Uterus (tissue), 3 donors: ENCODE measurements at regions not wholly inside any gene's neighbourhood (a gene's known extent, or its start where the extent isn't known, plus 50 kb on each side); places are given as distances from the start of the nearest gene placed in this dataset.

Experiments used
- DNase-seq, 2 donors: peaks; one replicate each; pipeline ENCODE4 v3.0.0-alpha.2; 2019 to 2020
- H3K27ac ChIP-seq, 2 donors: fragments of 200-600 bp; sonication (generic); 1 replicate in 1 of 2; 2 replicates in 1 of 2; pipeline ENCODE4 v1.5.1; 2016 to 2018
- H3K27me3 ChIP-seq, 2 donors: fragments of 200-600 bp; sonication (generic); one replicate each; pipeline ENCODE4 v1.5.1; 2018 to 2019; ENCODE audit warnings: control low read depth in 1 of 2
- H3K36me3 ChIP-seq, 2 donors: fragments of 200-600 bp; sonication (generic); one replicate each; pipeline ENCODE4 v1.5.1; 2019; ENCODE audit warnings: control low read depth in 1 of 2
- H3K4me1 ChIP-seq, 2 donors: fragments of 200-600 bp; sonication (generic); one replicate each; pipeline ENCODE4 v1.5.1; 2018 to 2019; ENCODE audit warnings: control low read depth in 1 of 2
- H3K4me3 ChIP-seq, 2 donors: fragments of 200-600 bp; sonication (generic); 1 replicate in 1 of 2; 2 replicates in 1 of 2; pipeline ENCODE4 v1.5.1; 2018 to 2019; ENCODE audit warnings: mild to moderate bottlenecking in 1 of 2
- H3K9me3 ChIP-seq, 2 donors: fragments of 200-600 bp; sonication (generic); one replicate each; pipeline ENCODE4 v1.5.1; 2019; ENCODE audit warnings: control low read depth in 1 of 2
- POLR2A ChIP-seq, 2 donors: fragments of 450-650 bp; IDR thresholded peaks; one replicate each; pipeline ENCODE4 v1.6.1; 2016; ENCODE audit warnings: antibody characterized with exemption in 2 of 2, mild to moderate bottlenecking in 1 of 2, moderate library complexity in 1 of 2
- intact Hi-C: fragments of 100-400 bp; cut with DNase I; formaldehyde crosslinking; loops from one replicate; pipeline ENCODE4 v1.15.1; 2023; ENCODE audit warnings: low total_unique reads
- TF ChIP-seq, protein P1 (sequence below), 4 experiments: fragments of 200-600 bp in 2 of 4; fragments of 450-650 bp in 2 of 4; sonication (generic) in 2 of 4; IDR thresholded peaks; one replicate each; pipeline ENCODE4 v1.5.1; 2016 to 2019; ENCODE audit warnings: antibody characterized with exemption in 4 of 4, mild to moderate bottlenecking in 2 of 4, moderate library complexity in 1 of 4
- donor health status: DM: yes; HTN: yes; CAD: no.

DNA sequence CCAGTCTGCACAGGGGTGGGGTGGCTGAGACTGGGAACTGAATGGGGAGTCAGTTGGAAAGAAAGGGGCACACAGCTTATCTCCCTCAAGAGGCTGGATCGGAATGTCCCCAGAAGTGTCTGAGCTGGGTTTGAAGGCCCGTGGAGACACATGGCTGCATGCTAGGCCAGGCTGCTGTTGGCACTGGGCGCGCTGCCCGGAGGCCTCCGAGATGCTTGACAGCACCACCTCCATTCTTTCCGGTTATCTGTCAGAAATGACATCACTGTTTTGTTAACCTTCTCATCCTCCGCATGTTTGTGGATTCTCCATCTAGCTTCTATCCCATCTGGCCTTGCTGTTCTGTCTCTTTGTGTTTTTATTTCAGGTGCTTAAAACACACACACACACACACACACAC is 85.5 kb downstream of the APIP start:
- H3K4me1 ChIP-seq, result no peaks in the 10 kb centered on the region
- H3K36me3 ChIP-seq, result no peaks in the 10 kb centered on the region
- TF ChIP-seq POLR2A (IDR thresholded peaks at IDR 0.05), result no peak
- TF ChIP-seq, protein P1, sequence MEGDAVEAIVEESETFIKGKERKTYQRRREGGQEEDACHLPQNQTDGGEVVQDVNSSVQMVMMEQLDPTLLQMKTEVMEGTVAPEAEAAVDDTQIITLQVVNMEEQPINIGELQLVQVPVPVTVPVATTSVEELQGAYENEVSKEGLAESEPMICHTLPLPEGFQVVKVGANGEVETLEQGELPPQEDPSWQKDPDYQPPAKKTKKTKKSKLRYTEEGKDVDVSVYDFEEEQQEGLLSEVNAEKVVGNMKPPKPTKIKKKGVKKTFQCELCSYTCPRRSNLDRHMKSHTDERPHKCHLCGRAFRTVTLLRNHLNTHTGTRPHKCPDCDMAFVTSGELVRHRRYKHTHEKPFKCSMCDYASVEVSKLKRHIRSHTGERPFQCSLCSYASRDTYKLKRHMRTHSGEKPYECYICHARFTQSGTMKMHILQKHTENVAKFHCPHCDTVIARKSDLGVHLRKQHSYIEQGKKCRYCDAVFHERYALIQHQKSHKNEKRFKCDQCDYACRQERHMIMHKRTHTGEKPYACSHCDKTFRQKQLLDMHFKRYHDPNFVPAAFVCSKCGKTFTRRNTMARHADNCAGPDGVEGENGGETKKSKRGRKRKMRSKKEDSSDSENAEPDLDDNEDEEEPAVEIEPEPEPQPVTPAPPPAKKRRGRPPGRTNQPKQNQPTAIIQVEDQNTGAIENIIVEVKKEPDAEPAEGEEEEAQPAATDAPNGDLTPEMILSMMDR (IDR thresholded peaks at IDR 0.05), result no peak
- no peak for DNase-seq
- no peak overlapping the region for H3K27ac ChIP-seq
- intact Hi-C loops, result no loop called here
- no peak overlapping the region for H3K4me3 ChIP-seq
- H3K27me3 ChIP-seq, result no peaks in the 10 kb centered on the region
- no peaks in the 10 kb centered on the region for H3K9me3 ChIP-seq

DNA sequence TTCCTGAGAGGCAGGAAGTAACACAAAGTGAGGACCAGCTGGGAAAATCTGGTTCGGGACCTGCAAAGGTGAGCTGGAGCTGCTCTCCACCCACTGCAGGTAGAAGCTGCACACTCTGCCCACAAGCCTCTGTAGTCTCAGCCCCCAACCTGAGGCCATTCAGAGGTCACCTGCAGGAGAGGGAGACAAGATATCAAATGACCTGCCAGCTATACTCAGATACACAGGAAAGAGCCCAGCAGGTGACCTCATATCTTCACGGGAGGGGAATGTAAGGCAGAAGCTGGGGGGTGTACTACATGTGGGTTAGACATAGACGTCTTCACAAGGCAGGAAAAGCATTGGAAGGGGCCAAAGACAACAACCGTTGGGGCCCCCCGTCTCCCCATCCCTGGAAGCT is 86.1 kb downstream of the APIP start:
- H3K4me3 ChIP-seq, result no peak overlapping the region
- TF ChIP-seq, protein P1 (IDR thresholded peaks at IDR 0.05), result no peak
- TF ChIP-seq POLR2A (IDR thresholded peaks at IDR 0.05), result no peak
- intact Hi-C loops, result no loop called here
- H3K27me3 ChIP-seq, result no peaks in the 10 kb centered on the region
- no peaks in the 10 kb centered on the region for H3K4me1 ChIP-seq
- H3K9me3 ChIP-seq, result no peaks in the 10 kb centered on the region
- no peak overlapping the region for H3K27ac ChIP-seq
- no peaks in the 10 kb centered on the region for H3K36me3 ChIP-seq
- no peak for DNase-seq

DNA sequence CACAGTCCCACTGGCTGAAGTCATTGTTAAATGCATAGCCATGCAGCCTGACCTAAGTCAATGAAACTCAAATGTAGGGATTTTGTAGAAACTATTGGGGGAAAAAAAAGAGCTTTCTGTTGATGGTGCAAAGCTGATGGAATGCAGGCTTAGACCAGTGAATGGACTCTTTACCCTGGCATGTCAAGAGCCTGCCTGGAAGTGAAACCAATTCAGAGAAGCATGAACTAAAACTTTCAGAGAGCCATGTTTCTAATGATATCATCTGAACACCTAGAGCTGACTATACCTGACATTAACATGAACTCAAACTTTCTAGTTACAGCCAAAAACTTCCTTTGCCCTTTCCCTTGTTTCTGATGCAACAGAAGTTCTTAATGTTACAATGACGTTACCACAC is 89.0 kb downstream of the APIP start:
- intact Hi-C loops, result no loop called here
- no peak for DNase-seq
- H3K36me3 ChIP-seq, result no peaks in the 10 kb centered on the region

DNA sequence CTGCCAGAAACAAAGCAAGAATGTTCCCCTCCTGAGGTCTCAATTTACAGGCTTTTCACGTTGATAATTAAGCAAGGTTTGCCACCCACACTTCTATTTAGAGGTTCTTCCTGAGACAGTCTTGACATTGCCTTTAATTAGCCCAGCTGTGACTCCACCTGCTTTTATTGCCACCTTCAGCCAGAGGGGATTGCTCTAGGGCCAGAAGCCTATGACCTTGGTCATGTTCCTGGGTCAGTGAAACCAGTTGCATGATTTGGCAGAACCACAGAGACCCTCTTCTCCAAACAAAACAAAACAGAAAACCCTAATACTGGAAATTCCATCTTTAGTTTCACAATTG is 89.8 kb downstream of the APIP start:
- no peak overlapping the region for H3K27ac ChIP-seq
- intact Hi-C loops, result no loop called here
- H3K4me1 ChIP-seq, result no peaks in the 10 kb centered on the region
- TF ChIP-seq, protein P1 (IDR thresholded peaks at IDR 0.05), result no peak
- no peak for TF ChIP-seq POLR2A (IDR thresholded peaks at IDR 0.05)
- H3K4me3 ChIP-seq, result no peak overlapping the region
- H3K36me3 ChIP-seq, result no peaks in the 10 kb centered on the region
- H3K27me3 ChIP-seq, result no peaks in the 10 kb centered on the region
- no peak for DNase-seq
- no peaks in the 10 kb centered on the region for H3K9me3 ChIP-seq

More for the DNA sequence above, 89.0 kb downstream of the APIP start:
- Histone ChIP-seq H3K27me3 (no peaks in the 10 kb centered on the region), H3K9me3 (no peaks in the 10 kb centered on the region), H3K4me3 (no peak overlapping the region), H3K4me1 (no peaks in the 10 kb centered on the region), H3K27ac (no peak overlapping the region)
- TF ChIP-seq, protein P1 (IDR thresholded peaks at IDR 0.05), result no peak
- TF ChIP-seq POLR2A (IDR thresholded peaks at IDR 0.05), result no peak

DNA sequence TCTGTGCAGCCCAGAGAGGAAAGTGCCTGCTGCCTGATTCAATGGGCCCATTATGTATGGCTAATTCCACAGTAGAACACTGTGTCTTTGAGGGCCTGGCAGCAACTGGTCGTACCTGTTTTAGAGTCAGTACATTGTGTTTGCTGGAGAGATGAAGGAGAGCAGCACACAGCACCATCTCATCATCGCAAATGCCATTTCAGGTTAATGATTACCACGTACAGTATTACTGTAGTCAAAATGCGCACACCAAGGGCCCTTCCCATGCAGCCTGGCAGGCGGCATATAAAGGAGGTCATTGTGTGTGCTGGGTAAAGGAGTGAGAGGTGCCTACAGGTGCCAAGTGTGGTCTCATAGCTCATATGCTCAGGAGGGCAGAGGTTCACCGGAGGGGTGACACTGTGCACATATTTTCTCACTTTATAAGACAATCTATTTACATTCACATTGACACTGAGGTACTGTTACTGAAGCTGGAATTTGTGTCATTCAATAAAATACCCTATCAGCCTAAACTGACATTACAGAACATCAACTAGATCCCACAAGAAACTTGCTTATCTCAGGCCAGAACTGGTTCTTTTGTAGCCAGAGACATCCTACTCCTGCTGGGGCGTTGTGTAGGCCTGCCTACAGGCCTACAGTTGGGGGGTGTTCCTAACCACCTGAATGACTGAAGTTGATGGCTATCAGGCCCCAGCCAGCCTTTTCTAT is 90.4 kb downstream of the APIP start:
- Histone ChIP-seq H3K27me3 (no peaks in the 10 kb centered on the region), H3K27ac (no peak overlapping the region), H3K4me3 (no peak overlapping the region), H3K4me1 (no peaks in the 10 kb centered on the region), H3K9me3 (no peaks in the 10 kb centered on the region), H3K36me3 (no peaks in the 10 kb centered on the region)
- DNase-seq, result no peak
- intact Hi-C loops, result no loop called here
- no peak for TF ChIP-seq POLR2A (IDR thresholded peaks at IDR 0.05)
- TF ChIP-seq, protein P1 (IDR thresholded peaks at IDR 0.05), result no peak
